Stimulated activated CD8-positive, alpha-beta memory T cell treated with anti-CD3 and anti-CD28 coated beads, Interleukin-7, amount 100 ng/mL, for 1 hour (primary cell): ENCODE measurements at regions not wholly inside any gene's neighbourhood (a gene's known extent, or its start where the extent isn't known, plus 50 kb on each side); places are given as distances from the start of the nearest gene placed in this dataset.
"Not testable (repeated sequence)": the region's sequence is repeated elsewhere in the genome, so short reads cannot be mapped to it uniquely, and the experiment has no call there.

ENCODE experiments used
- DNase-seq, 2 donors: peaks; one replicate each; pipeline ENCODE4 v3.0.0-alpha.2; 2020; ENCODE audit warnings: low read depth in 2 of 2

DNA sequence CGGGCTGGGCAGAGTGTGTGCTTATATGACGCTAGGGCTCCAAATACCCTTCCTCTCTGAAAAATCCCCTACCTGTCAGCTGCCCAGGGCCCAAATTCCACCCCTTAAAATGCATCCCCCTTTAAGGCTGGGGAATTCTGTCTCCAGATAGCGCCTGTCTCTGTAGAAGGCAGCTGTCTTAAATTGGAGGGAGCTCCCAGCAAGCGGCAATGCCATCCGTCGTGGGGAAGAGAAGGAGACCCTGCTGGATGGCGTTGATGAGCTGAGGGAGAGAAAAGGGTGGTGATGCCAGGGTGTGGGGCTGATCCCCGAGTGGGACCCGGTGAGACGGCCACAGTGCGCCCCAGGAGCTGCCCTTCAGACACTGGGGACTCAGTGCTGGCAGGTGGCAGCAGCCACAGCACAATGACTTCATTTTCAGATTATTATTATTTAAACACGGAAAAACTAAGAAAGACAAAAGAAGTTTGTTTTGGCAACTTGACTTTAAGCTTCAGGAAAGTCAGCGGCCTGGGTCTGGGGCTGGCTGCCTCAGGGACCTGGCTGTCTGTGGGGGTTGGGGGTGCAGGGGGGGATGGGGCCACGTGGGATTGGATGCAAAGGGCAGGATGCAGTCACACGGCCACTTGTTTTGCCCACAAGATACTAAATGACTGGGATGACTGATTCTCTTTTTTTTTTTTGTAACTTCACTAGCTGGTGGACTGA is 152.8 kb downstream of the TFCP2L1 start:
- no peak for DNase-seq

DNA sequence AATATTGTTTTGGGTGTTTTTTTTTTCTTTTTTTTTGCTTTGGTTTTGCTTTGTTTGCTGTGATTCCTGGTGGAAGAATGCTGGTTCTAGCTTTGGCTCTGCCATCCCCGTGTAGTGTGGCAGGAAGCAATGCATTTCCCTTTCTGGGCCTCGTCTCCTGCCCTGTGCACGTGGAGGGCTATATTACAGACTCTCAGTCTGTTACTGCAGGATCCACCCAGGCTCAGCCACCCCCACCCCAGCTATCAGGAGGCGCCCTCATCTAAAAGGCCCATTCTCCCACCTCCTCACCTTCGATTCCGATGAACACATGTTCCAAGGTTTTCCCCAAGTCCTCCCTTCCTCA is 152.3 kb downstream of the TFCP2L1 start:
- no peak for DNase-seq

DNA sequence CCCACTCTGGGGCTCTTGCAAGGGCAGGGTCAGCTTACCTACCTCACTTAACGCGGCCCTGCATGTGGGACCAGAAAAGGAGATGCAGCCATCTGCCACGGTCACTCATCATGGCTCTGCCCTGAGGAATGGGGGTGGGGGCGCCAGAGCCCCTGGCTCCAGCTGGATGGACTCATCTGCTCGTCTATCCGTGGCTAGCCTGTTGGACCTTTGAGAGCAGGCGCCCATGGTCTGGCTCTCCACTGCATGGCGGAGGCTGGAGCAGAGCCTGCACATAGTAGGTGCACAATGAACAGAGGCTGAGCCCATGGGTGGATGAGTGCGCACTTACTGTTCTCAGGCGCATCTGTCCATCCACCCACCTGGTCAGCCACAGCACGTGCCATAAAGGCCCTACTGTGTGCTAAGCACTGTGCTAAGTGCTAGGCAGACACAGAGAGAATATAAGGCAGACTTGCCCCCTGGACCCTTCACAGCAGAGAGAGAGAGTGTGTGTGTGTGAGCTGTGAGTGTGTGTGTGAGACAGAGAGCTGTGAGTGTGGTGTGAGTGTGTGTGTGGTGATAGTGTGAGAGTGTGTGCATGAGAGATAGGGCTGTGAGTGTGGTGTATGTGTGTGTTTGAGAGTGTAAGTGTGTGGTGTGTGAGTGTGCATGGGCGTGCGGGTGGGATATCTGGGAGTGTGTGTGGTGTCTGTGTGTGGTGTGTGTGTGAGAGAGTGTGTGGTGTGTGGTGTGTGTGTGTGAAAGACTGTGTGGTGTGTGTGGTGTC is 151.3 kb downstream of the TFCP2L1 start:
- no peak for DNase-seq

DNA sequence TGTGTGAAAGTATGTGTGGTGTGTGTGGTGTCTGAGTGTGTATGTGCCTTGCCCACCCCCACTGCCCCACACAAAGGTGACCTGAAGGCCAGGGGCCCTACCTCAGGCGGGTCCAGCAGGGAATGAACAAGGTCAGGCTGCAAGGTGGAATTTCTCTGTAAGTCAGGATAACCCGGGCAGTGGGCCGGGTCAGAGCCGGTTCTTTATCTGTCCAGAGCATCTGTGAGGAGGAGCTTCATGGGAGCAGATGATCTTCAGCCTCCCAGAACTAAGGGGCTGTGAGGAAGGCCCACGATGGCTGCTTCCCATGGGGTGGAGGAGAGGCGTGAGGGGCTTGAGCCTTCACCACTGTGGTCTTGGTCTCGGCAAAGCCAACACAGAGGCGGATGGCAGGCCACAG is 150.3 kb downstream of the TFCP2L1 start:
- DNase-seq: no peak

DNA sequence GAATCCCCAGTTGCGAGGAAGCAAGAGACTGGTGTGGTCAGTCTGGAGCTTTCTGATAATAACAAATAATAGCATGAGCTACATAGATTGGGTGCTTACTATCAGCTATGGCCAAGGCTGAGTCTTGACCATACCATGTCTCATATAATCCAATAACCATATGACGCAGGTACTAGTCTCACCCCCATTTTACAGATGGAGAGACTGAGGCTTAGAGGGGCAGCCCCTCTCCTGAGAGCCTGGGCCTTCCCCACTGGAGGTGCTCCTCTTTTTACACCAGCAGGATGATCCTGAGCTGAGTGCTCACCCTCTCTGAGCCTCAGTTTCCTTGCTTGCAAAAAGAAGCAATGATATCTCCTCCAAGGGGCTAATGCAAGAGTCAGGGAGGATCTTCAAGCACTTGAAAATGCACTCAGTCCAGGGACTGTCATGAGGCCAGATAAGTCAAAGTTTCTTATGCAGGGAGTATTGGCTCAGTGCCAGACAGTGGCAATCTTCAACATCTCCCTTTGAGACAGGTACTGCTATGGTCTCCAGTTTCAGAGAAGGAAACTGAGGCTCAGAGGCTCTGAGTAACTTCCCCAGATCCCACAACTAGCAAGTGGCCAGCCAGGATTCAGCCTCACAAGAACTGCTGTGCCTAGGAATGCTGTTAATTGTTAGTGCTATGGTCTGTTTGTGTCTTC is 149.7 kb downstream of the TFCP2L1 start:
- DNase-seq: no peak

DNA sequence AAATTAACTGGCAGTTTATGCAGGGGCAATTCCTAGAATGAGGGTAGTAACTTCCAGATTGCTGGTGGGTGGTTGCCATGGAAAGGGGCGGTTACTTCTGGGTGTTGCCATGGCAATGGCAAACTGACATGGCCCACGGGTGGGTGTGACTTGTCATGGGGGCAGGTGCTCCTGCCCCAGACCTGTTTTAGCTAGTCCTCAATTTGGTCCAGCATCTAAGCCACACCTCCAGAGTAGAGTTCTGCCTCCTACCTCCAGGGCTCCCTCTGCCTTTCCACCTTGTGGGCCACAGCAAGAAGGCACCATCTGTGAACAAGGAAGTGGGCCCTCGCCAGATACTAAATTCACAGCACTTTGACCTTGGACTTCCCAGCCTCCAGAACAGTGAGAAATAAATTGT is 148.7 kb downstream of the TFCP2L1 start:
- DNase-seq: no peak

DNA sequence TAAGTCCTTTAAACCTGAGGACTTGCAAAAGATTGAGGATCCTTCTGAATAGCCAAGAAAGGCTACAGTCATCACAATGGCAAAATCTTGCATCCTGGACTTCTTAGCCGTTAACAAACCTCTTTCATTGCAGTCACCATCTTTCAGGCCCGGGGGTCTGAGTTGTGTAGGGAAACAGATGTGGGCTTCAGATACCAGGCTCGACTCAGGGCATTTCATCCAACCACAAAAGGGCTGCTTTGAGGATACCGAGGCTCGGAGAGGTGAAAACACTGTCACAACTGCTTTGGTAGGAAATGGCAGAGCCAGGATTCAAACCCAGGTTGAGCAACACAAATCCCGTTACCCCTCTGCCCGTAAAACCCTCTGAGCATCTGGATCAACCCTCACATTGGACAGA is 147.4 kb downstream of the TFCP2L1 start:
- DNase-seq: no peak

DNA sequence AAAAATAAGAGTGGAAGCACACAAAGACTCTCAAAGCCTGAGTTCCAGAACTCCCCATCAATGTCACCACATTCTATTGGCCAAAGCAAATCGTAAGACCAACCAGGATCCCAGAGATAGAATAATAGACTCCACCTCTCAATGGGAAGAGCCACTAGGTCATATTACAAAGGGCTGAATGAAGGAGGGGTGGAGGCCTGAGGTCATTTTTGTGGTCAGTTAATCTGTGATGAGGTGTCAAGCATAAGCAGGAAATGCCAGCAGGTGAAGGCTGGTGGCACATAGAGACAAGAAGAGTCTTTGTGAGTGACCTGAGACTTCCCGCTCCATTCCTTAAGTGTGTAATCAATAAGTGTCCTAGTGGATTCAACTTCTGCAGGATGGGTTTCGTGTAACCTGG is 144.3 kb downstream of the TFCP2L1 start:
- no peak for DNase-seq

DNA sequence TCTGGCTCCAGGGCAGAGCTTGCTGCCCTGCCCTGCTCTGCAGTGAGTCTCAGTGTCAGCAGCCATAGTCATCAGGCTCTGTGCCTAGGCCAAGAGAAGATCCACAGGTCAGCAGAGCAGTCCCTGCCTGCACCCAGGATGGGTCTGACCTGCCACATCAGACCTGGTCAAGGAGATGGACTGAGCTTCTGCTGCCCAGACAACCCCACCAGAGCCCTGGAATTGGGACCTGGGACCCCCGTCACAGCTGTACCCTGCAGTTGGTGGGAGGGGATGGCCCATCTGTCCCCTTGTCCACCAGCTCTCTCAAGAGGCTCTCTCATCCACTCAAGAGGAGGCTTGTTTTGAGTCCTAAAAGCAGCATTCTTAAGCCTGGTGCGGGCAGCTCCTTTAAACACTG is 142.6 kb downstream of the TFCP2L1 start:
- no peak for DNase-seq

DNA sequence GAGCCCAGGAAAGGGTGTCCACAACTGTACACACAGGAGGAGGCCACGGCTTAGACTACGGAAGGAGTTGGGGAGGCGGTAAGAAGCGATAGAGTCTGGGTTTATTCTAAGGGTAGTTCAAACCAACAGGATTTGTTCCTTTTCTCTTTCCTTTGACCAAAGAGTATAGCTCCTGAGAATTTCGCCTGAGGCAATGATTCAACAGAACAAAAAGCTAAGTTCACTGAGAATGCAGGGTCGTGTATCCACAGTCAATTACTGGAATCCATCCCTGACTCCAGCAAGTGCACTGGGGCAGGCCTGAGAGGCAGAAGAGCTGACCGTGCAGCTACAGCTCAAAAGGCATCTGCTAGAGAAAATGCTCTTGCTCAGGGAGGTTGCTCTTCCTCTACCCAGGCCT is 140.9 kb downstream of the TFCP2L1 start:
- no peak for DNase-seq

DNA sequence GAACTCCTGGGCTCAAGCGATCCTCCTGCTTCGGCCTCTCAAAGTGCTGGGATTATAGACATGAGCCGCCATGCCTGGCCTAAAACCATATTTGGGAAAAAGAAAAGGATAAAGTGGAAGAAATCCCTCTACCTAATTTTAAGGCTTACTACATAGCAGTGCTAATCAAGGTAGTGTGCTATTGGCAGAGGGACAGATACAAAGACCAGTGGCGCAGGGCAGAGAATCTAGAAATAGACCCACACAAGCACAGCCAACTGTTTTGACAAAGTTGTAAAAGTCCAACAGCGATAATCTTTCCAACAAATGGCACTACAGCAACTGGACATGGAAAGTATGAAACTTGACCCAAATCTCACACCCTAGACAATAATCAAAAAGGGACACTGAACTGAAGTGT is 138.4 kb downstream of the TFCP2L1 start:
- DNase-seq: no peak

DNA sequence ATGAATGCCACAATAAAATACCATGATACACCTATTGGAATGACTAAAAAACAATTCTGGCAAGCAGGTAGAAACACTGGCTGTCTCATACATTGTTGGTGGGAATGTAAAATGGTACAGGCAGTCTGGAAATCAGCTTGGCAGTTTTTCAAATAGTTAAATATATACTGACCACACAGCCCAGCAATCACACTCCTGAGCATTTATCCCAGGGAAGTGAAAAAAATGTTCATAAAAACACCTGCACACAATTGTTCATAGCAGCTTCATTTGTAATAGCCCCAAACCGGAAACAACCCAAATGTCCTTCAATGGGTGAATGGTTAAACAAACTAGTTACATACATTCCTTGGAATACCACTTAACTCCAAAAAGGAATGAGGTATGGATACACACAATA is 137.2 kb downstream of the TFCP2L1 start:
- no peak for DNase-seq

DNA sequence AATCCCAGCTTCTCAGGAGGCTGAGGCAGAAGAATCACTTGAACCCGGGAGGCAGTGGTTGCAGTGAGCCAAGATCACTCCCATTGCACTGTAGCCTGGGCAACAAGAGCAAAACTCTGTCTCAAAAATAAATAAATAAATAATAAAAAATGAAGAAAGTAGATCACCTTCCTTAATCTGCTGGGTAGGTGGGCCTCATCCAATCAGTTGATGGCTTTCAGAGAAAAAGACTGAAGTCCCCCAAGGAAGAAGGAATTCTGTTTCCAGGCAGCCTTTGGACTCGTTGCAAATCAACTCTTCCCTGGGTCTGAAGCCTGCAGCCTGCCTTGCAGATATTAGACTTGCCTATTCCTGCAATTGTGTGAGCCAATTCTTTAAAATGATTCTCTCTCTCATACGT is 136.5 kb downstream of the TFCP2L1 start:
- DNase-seq: no peak

DNA sequence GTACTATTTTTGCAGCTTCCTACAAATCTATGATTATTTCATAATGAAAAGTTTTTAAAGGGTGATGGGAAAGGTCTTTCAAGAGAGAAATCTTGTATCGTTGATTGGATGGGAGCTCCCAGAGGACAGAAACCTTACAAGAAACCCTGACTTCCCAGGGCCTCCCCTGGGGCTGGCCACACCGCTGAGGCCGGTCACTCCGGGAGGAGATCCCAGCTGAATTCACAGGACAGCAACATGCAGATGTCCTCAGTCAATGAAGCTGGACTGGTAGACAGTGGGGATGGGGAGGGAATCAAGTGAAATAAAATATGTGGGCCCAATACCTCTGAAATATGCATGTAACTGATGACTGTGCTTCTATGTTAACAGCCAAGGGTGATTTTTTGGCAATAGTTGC is 135.6 kb downstream of the TFCP2L1 start:
- DNase-seq: no peak

DNA sequence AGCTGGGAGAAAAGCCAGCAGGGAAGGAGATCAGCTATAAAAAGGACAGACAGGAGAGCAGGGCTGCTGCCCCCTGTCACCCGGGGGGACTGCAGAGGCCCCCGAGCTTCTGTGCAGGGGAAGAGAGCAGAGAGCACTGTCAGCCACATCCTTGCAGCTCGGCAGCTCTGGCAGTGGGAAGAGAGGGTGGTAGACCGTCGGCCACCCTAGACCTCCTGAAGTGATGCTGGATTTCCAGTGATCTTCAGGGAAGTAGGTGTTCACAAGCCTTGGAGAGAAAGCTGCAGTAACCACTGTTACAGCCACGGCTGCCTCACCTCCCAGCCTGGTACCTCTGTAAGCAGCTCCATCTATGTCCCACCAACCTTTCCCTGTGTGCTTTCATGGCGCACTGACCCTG is 134.9 kb downstream of the TFCP2L1 start:
- no peak for DNase-seq

DNA sequence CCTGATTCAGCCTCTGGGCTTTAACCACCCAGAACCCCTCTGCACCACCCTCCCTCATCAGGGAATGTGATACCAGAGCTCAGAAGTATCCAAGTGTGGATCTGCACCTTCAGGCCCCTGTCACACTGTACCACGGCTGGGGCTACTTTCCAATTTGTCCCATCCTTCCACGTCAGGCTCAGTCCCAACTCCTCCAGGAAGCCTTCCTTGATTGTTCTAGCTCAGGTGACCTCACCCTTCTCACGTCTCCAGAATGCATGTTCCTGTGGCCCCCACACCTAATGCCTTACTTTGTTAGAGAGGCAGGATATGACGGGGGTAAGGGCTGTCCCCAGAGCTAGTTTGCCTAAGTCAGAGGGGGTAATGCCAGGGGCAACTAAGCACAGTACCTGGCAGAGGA is 134.3 kb downstream of the TFCP2L1 start:
- DNase-seq: no peak

DNA sequence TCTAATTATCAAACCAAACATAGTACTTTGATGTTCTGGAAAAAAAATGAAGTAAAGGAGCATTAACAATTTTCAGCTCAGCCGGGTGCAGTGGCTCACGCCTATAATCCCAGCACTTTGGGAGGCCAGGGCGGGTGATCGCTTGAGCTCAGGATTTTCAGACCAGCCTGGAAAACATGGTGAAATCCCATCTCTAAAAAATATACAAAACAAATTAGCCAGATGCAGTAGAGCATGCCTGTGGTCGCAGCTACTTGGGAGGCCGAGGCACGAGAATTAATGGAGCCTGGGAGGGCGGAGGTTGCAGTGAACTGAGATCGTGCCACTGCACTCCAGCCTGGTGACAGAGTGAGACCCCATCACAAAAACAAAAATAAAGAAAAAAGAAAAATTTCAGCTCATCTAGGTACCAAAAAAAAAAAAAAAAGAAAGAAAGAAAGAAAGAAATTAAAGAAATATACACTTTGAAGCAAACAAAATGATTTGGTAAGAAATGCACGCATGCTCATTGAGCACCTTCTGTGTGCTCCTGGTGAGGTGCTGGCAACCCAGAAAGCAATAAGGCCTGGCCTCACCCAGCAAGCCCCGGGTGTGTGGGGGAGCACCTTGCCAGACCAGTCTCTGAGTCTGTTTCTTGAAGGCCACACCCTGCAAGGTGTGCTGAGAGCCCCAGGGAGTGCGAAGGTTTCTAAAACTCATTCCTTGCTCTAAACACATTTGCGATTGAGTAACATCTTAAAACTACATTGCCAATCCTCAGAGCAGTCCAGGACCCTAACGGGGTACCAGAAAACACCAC is 133.5 kb downstream of the TFCP2L1 start:
- DNase-seq: no peak

DNA sequence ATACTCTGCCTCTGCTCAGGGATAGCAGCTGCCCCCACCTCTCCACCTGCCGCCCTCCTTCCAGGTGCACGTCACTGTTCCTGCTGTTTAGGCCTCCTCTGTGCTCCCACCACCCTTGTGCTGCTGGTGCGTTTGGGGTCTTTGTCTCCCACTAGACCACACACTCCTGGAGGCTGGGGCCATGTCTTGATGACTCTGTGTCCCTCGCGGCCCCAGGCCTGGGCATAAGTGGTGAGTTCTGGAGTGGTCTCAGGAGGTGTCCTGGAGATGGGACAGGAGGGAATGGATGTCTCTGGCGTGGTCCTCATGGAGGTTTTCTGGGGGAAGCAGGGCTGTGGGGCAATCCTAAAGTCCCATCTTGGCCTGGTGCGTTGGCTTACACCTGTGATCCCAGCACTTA is 132.1 kb downstream of the TFCP2L1 start:
- DNase-seq: no peak

DNA sequence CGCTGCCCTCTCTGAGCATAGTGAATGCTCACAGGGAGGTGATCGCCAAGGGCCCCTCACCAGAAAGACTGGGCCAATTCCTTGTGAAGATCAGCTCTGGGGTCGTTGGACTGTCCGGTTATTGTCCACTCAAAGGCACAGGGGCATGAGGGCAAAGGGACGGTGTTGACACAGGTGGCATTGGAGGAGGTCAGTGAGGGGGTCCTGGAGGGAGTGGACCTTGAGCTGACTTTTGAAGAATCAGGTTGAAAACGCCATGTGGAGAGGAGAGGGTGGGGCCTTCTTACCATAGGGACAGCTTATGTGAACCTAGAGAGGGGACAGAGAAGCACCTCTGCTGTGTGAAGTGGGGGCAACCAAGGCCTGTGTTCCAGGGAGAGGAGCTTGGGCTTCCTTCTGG is 131.5 kb downstream of the TFCP2L1 start:
- no peak for DNase-seq

DNA sequence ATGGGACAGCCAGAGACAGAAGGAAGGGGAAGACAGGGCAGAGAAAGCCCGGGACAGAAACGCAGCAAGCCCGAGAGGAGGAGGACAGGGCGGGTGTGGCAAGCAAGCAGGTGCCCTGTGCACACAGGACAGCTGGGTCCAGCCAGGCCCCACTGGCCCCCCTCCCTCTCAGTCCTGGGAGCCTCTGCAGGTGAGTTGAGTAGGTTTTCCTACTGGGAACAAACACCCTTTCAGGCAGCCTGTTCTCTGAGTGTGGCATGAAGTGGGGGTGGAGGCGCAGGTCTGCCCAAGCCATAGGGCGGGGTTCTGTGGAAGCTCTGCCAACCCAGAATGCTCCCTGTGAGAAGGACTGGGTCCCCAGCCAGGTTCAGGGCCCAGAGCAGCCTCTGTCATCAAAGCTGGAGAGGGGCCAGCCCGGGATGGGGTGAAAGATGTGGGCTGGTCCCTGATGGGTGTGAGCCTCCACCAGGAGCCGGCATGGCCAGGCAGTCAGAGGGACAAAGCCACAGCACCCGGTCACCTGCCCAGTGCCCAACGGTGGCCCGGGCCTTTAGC is 129.4 kb downstream of the TFCP2L1 start:
- DNase-seq: no peak

DNA sequence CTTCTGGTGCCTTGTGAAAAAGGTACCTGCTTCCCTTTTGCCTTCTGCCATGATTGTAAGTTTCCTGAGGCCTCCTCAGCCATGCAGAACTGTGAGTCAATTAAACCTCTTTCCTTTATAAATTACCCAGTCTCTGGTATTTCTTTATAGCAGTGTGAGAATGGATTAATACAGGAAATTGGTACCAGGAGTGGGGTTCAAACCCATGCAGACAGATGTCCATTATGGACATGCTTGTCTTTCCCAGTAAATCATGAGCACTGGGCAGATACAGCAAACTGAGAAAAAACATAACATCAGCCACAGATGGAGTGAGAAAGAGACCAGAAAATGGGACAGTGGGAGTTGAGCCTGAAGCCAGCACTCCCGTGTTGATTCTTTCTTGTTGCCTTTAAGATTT is 127.5 kb downstream of the TFCP2L1 start:
- not testable (repeated sequence) for DNase-seq
